MM.1S (cell line): ENCODE measurements at regions not wholly inside any gene's neighbourhood (a gene's known extent, or its start where the extent isn't known, plus 50 kb on each side); places are given as distances from the start of the nearest gene placed in this dataset.

ENCODE experiments used
- EZH2 ChIP-seq: fragments of 300-600 bp; sonication (generic); optimal IDR thresholded peaks from 2 replicates; pipeline ENCODE3; 2017; ENCODE audit warnings: low read depth, mild to moderate bottlenecking, antibody characterized with exemption, low read length, mixed read lengths
- EZH2phosphoT487 ChIP-seq: fragments of 300-600 bp; sonication (generic); IDR thresholded peaks from 2 replicates; pipeline ENCODE4 v1.6.1; 2018; ENCODE audit warnings: antibody characterized with exemption, low read length
- TF ChIP-seq, protein P1 (sequence below): fragments of 300-600 bp; sonication (generic); IDR thresholded peaks from 2 replicates; pipeline ENCODE4 v1.5.1; 2016; ENCODE audit warnings: antibody characterized with exemption, low read length, mixed read lengths

- TF ChIP-seq EZH2 (no peak), EZH2phosphoT487 (no peak)
- TF ChIP-seq, protein P1, sequence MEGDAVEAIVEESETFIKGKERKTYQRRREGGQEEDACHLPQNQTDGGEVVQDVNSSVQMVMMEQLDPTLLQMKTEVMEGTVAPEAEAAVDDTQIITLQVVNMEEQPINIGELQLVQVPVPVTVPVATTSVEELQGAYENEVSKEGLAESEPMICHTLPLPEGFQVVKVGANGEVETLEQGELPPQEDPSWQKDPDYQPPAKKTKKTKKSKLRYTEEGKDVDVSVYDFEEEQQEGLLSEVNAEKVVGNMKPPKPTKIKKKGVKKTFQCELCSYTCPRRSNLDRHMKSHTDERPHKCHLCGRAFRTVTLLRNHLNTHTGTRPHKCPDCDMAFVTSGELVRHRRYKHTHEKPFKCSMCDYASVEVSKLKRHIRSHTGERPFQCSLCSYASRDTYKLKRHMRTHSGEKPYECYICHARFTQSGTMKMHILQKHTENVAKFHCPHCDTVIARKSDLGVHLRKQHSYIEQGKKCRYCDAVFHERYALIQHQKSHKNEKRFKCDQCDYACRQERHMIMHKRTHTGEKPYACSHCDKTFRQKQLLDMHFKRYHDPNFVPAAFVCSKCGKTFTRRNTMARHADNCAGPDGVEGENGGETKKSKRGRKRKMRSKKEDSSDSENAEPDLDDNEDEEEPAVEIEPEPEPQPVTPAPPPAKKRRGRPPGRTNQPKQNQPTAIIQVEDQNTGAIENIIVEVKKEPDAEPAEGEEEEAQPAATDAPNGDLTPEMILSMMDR = no peak
These were observed 288.3 kb downstream of the IRS1 start for GRCh38 chr2:226511311-226511710.
